ENCODE measurements at regions not wholly inside any gene's neighbourhood (a gene's known extent, or its start where the extent isn't known, plus 50 kb on each side); places are given as distances from the start of the nearest gene placed in this dataset.

DNA sequence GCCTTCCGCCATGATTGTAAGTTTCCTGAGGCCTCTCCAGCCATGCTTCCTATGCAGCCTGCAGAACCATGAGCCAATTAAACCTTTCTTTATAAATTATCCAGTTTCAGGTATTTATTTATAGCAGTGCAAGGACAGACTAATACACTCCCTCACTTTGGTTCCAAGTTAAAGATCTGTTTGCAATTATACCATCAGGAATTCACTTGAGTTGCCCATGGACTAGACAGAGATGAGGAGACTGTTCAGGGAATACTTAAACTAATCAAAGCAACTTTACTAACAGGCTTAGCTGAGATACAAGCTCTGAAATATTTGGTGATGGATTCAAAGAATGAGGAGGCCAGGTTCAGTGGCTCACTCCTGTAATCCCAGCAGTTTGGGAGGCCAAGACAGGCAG, 190.0 kb downstream of the MTCL1 start:
- FAIRE-seq (no peak), DNase-seq (ENCODE audit: low read depth in 1 of 2, low spot score in 2 of 2) (no peak)
- no peaks in the 10 kb centered on the region for H3K79me1 ChIP-seq (ENCODE audit: low read depth, low read length)
- no peak overlapping the region for H2BK5ac ChIP-seq (ENCODE audit: low read depth, low read length)
- no peak overlapping the region for H3K27ac ChIP-seq (ENCODE audit: low read depth, low read length)
- no peaks in the 10 kb centered on the region for H3K27me3 ChIP-seq (replicated peaks in 1 of 4; ENCODE audit: control insufficient read depth in 3 of 4, extremely low read depth in 1 of 4, insufficient read depth in 3 of 4, low read length in 3 of 4)
- H3K23ac ChIP-seq (ENCODE audit: insufficient read length), result no peak overlapping the region
- no peak overlapping the region for H4K8ac ChIP-seq (ENCODE audit: extremely low read depth, insufficient read depth, low read length)
- POLR2A ChIA-PET (ENCODE audit: partially characterized antibody), result no interaction called here
- H3K9me3 ChIP-seq (ENCODE audit: insufficient read depth in 2 of 2, low read depth in 1 of 2, low read length in 1 of 2), result peaks cover 0 to 4% of the 10 kb centered on the region in 2 experiments; a peak in 2 of 4 replicates
- no peak overlapping the region for H3K4me3 ChIP-seq (ENCODE audit: extremely low read depth in 1 of 4, insufficient read depth in 2 of 4, low read depth in 3 of 4, low read length in 4 of 4)
- H2AK5ac ChIP-seq (ENCODE audit: low read depth, low read length), result no peak overlapping the region
- TF ChIP-seq CHD2 (IDR thresholded peaks at IDR 0.05; ENCODE audit: low read length) (no peak), JUN (IDR thresholded peaks at IDR 0.05; ENCODE audit: low read depth, low read length) (no peak), CHD1 (IDR thresholded peaks at IDR 0.05; ENCODE audit: low read depth, low read length) (no peak), POU5F1 (IDR thresholded peaks at IDR 0.05; ENCODE audit: low read depth, low read length) (no peak), SP4 (IDR thresholded peaks at IDR 0.05; ENCODE audit: low read length) (no peak), SP1 (IDR thresholded peaks at IDR 0.05; ENCODE audit: low read depth, low read length) (no peak)
- H3K36me3 ChIP-seq (ENCODE audit: control insufficient read depth in 2 of 4, insufficient read depth in 4 of 4, low read length in 3 of 4), result no peaks in the 10 kb centered on the region
- H3K4ac ChIP-seq (replicated peaks; ENCODE audit: insufficient read length, low read depth, low read length), result no peak overlapping the region
- H4K5ac ChIP-seq (ENCODE audit: insufficient read length, low read depth, low read length), result no peak overlapping the region
- H4K91ac ChIP-seq (replicated peaks; ENCODE audit: insufficient read length, low read length), result no peak overlapping the region
- CTCF ChIA-PET (ENCODE audit: partially characterized antibody), result interaction anchor here (3.3 kb wide), 1 partner anchor 88 kb away, joined by 14 read pairs; no protein-coding TSS in a partner anchor
- H3K4me1 ChIP-seq (replicated peaks in 1 of 4; ENCODE audit: control insufficient read depth in 3 of 4, insufficient read depth in 4 of 4, low read length in 3 of 4), result peaks cover 0 to 4% (median 0%) of the 10 kb centered on the region in 4 experiments; a peak in 2 of 7 replicates
- no peaks in the 10 kb centered on the region for H3K79me2 ChIP-seq (ENCODE audit: control insufficient read depth in 1 of 2, insufficient read depth in 2 of 2, low read length in 2 of 2)
- H3K56ac ChIP-seq (replicated peaks; ENCODE audit: insufficient read length, low read depth, low read length), result no peak overlapping the region
- H2AFZ ChIP-seq (ENCODE audit: low read length), result no peak overlapping the region
- H2BK12ac ChIP-seq (ENCODE audit: low read depth, low read length), result no peak overlapping the region
- H4K20me1 ChIP-seq (replicated peaks in 1 of 2; ENCODE audit: control insufficient read depth in 1 of 2, insufficient read depth in 2 of 2, low read length in 2 of 2), result no peaks in the 10 kb centered on the region
- H3K9ac ChIP-seq (replicated peaks in 1 of 4; ENCODE audit: extremely low read depth in 1 of 4, low read depth in 3 of 4, low read length in 3 of 4), result no peak overlapping the region
- no peak overlapping the region for H2BK15ac ChIP-seq (ENCODE audit: low read length)
- H2BK20ac ChIP-seq (ENCODE audit: low read length), result no peak overlapping the region
- H2BK120ac ChIP-seq (replicated peaks; ENCODE audit: low read depth, low read length), result no peak overlapping the region
- H3K23me2 ChIP-seq (ENCODE audit: low read depth, low read length), result no peaks in the 10 kb centered on the region
- H3K4me2 ChIP-seq (ENCODE audit: insufficient read depth in 1 of 2, low read depth in 2 of 2, low read length in 2 of 2), result no peak overlapping the region
- no peak overlapping the region for H3K14ac ChIP-seq (ENCODE audit: insufficient read length)
- no peak overlapping the region for H3K18ac ChIP-seq (ENCODE audit: extremely low read depth, low read length)
- 94% methylated on average over 1 of the region's 1 CpG; no CpG with 5 or more reads in 1 of the 2 experiments for WGBS, 2 experiments (ENCODE audit: extremely low coverage in 1 of 2, insufficient coverage in 1 of 2, insufficient read length in 1 of 2, insufficient replicate concordance in 2 of 2, low coverage in 1 of 2, low lambda C conversion rate in 2 of 2, missing lambda C conversion rate in 1 of 2)

All from H1 (cell line).